ENCODE measurements at regions not wholly inside any gene's neighbourhood (a gene's known extent, or its start where the extent isn't known, plus 50 kb on each side); places are given as distances from the start of the nearest gene placed in this dataset.

- ChIA-PET CTCF (no interaction called here), POLR2A (no interaction called here)
- no peak for ATAC-seq
- Histone ChIP-seq H3K27ac (ENCODE audit: low read depth, low read length) (no peak overlapping the region), H3K4me3 (ENCODE audit: low read length) (no peak overlapping the region), H3K4me1 (ENCODE audit: control insufficient read depth in 2 of 2, insufficient read depth in 2 of 2, low read length in 2 of 2) (no peaks in the 10 kb centered on the region), H3K9me3 (ENCODE audit: control insufficient read depth in 2 of 3, low read length in 3 of 3) (no peaks in the 10 kb centered on the region), H3K36me3 (ENCODE audit: control insufficient read depth in 2 of 3, insufficient read depth in 3 of 3, low read length in 3 of 3) (no peaks in the 10 kb centered on the region), H3K27me3 (ENCODE audit: control insufficient read depth in 2 of 2, insufficient read depth in 2 of 2, low read length in 2 of 2) (no peaks in the 10 kb centered on the region)
- Mint-ChIP-seq H3K36me3 (peaks cover 0 to 13% (median 3%) of the 10 kb centered on the region in 5 donors), H3K9me3 (peaks cover 5 to 21% (median 17%) of the 10 kb centered on the region in 11 donors), H3K4me1 (peaks cover 0 to 5% (median 0%) of the 10 kb centered on the region in 7 donors), H3K27ac (peak overlapping the region in 2 of 9 donors; percentile 14 to 31), H3K4me3 (no peak overlapping the region), H3K27me3 (peaks cover 9 to 33% (median 21%) of the 10 kb centered on the region in 5 donors)
- peak in 1 of 9 donors; percentile 13 for DNase-seq
- intact Hi-C loops (cut with micrococcal nuclease) = no loop called here
Observed at GRCh38 chr14:104445832-104446381, 133.7 kb upstream of the C14orf180 start.

GRCh38 chr14:104446611-104447010 is 133.0 kb upstream of the C14orf180 start:
- DNase-seq (no peak), ATAC-seq (no peak)
- Histone ChIP-seq H3K27ac (ENCODE audit: low read depth, low read length) (no peak overlapping the region), H3K9me3 (ENCODE audit: control insufficient read depth in 2 of 3, low read length in 3 of 3) (no peaks in the 10 kb centered on the region), H3K27me3 (ENCODE audit: control insufficient read depth in 2 of 2, insufficient read depth in 2 of 2, low read length in 2 of 2) (no peaks in the 10 kb centered on the region), H3K36me3 (ENCODE audit: control insufficient read depth in 2 of 3, insufficient read depth in 3 of 3, low read length in 3 of 3) (no peaks in the 10 kb centered on the region), H3K4me3 (ENCODE audit: low read length) (no peak overlapping the region), H3K4me1 (ENCODE audit: control insufficient read depth in 2 of 2, insufficient read depth in 2 of 2, low read length in 2 of 2) (no peaks in the 10 kb centered on the region)
- ChIA-PET POLR2A (no interaction called here), CTCF (no interaction called here)
- Mint-ChIP-seq H3K36me3 (peaks cover 0 to 13% (median 3%) of the 10 kb centered on the region in 5 donors), H3K9me3 (peaks cover 5 to 21% (median 17%) of the 10 kb centered on the region in 11 donors), H3K4me1 (peaks cover 0 to 5% (median 0%) of the 10 kb centered on the region in 7 donors), H3K27ac (no peak overlapping the region), H3K27me3 (peaks cover 9 to 33% (median 21%) of the 10 kb centered on the region in 5 donors), H3K4me3 (no peak overlapping the region)
- intact Hi-C loops (cut with micrococcal nuclease) = no loop called here

GRCh38 chr14:104447750-104448149 is 131.8 kb upstream of the C14orf180 start:
- H3K4me3 ChIP-seq (ENCODE audit: low read length) = no peak overlapping the region
- Mint-ChIP-seq H3K27ac (no peak overlapping the region), H3K4me3 (no peak overlapping the region), H3K36me3 (peaks cover 0 to 16% (median 3%) of the 10 kb centered on the region in 5 donors), H3K27me3 (peaks cover 9 to 41% (median 21%) of the 10 kb centered on the region in 5 donors), H3K9me3 (peaks cover 5 to 22% (median 17%) of the 10 kb centered on the region in 11 donors), H3K4me1 (peaks cover 0 to 5% (median 0%) of the 10 kb centered on the region in 7 donors)
- POLR2A ChIA-PET = no interaction called here
- H3K36me3 ChIP-seq (ENCODE audit: control insufficient read depth in 2 of 3, insufficient read depth in 3 of 3, low read length in 3 of 3) = no peaks in the 10 kb centered on the region
- CTCF ChIA-PET = no interaction called here
- H3K27me3 ChIP-seq (ENCODE audit: control insufficient read depth in 2 of 2, insufficient read depth in 2 of 2, low read length in 2 of 2) = no peaks in the 10 kb centered on the region
- no peak for ATAC-seq
- no peaks in the 10 kb centered on the region for H3K4me1 ChIP-seq (ENCODE audit: control insufficient read depth in 2 of 2, insufficient read depth in 2 of 2, low read length in 2 of 2)
- intact Hi-C loops (cut with micrococcal nuclease) = no loop called here
- peak in 1 of 9 donors; percentile 0 for DNase-seq
- no peak overlapping the region for H3K27ac ChIP-seq (ENCODE audit: low read depth, low read length)
- H3K9me3 ChIP-seq (ENCODE audit: control insufficient read depth in 2 of 3, low read length in 3 of 3) = no peaks in the 10 kb centered on the region

- DNase-seq (no peak), ATAC-seq (no peak)
- Mint-ChIP-seq H3K36me3 (peaks cover 0 to 16% (median 3%) of the 10 kb centered on the region in 5 donors), H3K9me3 (peaks cover 5 to 27% (median 17%) of the 10 kb centered on the region in 11 donors), H3K4me3 (no peak overlapping the region), H3K27me3 (peaks cover 9 to 44% (median 21%) of the 10 kb centered on the region in 5 donors), H3K4me1 (peaks cover 0 to 4% (median 0%) of the 10 kb centered on the region in 7 donors), H3K27ac (no peak overlapping the region)
- Histone ChIP-seq H3K36me3 (ENCODE audit: control insufficient read depth in 2 of 3, insufficient read depth in 3 of 3, low read length in 3 of 3) (no peaks in the 10 kb centered on the region), H3K4me1 (ENCODE audit: control insufficient read depth in 2 of 2, insufficient read depth in 2 of 2, low read length in 2 of 2) (no peaks in the 10 kb centered on the region), H3K4me3 (ENCODE audit: low read length) (no peak overlapping the region), H3K27ac (ENCODE audit: low read depth, low read length) (no peak overlapping the region), H3K9me3 (ENCODE audit: control insufficient read depth in 2 of 3, low read length in 3 of 3) (no peaks in the 10 kb centered on the region), H3K27me3 (ENCODE audit: control insufficient read depth in 2 of 2, insufficient read depth in 2 of 2, low read length in 2 of 2) (no peaks in the 10 kb centered on the region)
- POLR2A ChIA-PET = no interaction called here
- CTCF ChIA-PET = no interaction called here
- intact Hi-C loops (cut with micrococcal nuclease) = no loop called here
Observed at GRCh38 chr14:104448321-104448720, 131.2 kb upstream of the C14orf180 start.

GRCh38 chr14:104448721-104449120 is 130.8 kb upstream of the C14orf180 start:
- peaks cover 5 to 27% (median 17%) of the 10 kb centered on the region in 11 donors for H3K9me3 Mint-ChIP-seq
- no peak overlapping the region for H3K27ac Mint-ChIP-seq
- Histone ChIP-seq H3K36me3 (ENCODE audit: control insufficient read depth in 2 of 3, insufficient read depth in 3 of 3, low read length in 3 of 3) (no peaks in the 10 kb centered on the region), H3K27me3 (ENCODE audit: control insufficient read depth in 2 of 2, insufficient read depth in 2 of 2, low read length in 2 of 2) (no peaks in the 10 kb centered on the region), H3K4me3 (ENCODE audit: low read length) (no peak overlapping the region), H3K9me3 (ENCODE audit: control insufficient read depth in 2 of 3, low read length in 3 of 3) (no peaks in the 10 kb centered on the region), H3K27ac (ENCODE audit: low read depth, low read length) (no peak overlapping the region), H3K4me1 (ENCODE audit: control insufficient read depth in 2 of 2, insufficient read depth in 2 of 2, low read length in 2 of 2) (no peaks in the 10 kb centered on the region)
- DNase-seq = no peak
- no peak for ATAC-seq
- ChIA-PET CTCF (no interaction called here), POLR2A (no interaction called here)
- peaks cover 0 to 16% (median 3%) of the 10 kb centered on the region in 5 donors for H3K36me3 Mint-ChIP-seq
- peaks cover 9 to 44% (median 21%) of the 10 kb centered on the region in 5 donors for H3K27me3 Mint-ChIP-seq
- intact Hi-C loops (cut with micrococcal nuclease) = no loop called here
- peaks cover 0 to 2% (median 0%) of the 10 kb centered on the region in 7 donors for H3K4me1 Mint-ChIP-seq
- H3K4me3 Mint-ChIP-seq = no peak overlapping the region

GRCh38 chr14:104450811-104451401 is 128.7 kb upstream of the C14orf180 start:
- Mint-ChIP-seq H3K9me3 (peaks cover 5 to 27% (median 16%) of the 10 kb centered on the region in 11 donors), H3K4me1 (no peaks in the 10 kb centered on the region), H3K27me3 (peaks cover 9 to 56% (median 33%) of the 10 kb centered on the region in 5 donors), H3K4me3 (no peak overlapping the region), H3K27ac (no peak overlapping the region), H3K36me3 (peaks cover 0 to 16% (median 3%) of the 10 kb centered on the region in 5 donors)
- intact Hi-C loops (cut with micrococcal nuclease) = no loop called here
- H3K27ac ChIP-seq (ENCODE audit: low read depth, low read length) = no peak overlapping the region
- POLR2A ChIA-PET = no interaction called here
- H3K4me3 ChIP-seq (ENCODE audit: low read length) = no peak overlapping the region
- no peaks in the 10 kb centered on the region for H3K4me1 ChIP-seq (ENCODE audit: control insufficient read depth in 2 of 2, insufficient read depth in 2 of 2, low read length in 2 of 2)
- no peaks in the 10 kb centered on the region for H3K36me3 ChIP-seq (ENCODE audit: control insufficient read depth in 2 of 3, insufficient read depth in 3 of 3, low read length in 3 of 3)
- DNase-seq (no peak), ATAC-seq (no peak)
- no peaks in the 10 kb centered on the region for H3K9me3 ChIP-seq (ENCODE audit: control insufficient read depth in 2 of 3, low read length in 3 of 3)
- no peaks in the 10 kb centered on the region for H3K27me3 ChIP-seq (ENCODE audit: control insufficient read depth in 2 of 2, insufficient read depth in 2 of 2, low read length in 2 of 2)
- CTCF ChIA-PET = no interaction called here

- peaks cover 0 to 16% (median 3%) of the 10 kb centered on the region in 5 donors for H3K36me3 Mint-ChIP-seq
- H3K27me3 Mint-ChIP-seq = peaks cover 9 to 59% (median 33%) of the 10 kb centered on the region in 5 donors
- CTCF ChIA-PET = no interaction called here
- intact Hi-C loops (cut with micrococcal nuclease) = no loop called here
- POLR2A ChIA-PET = no interaction called here
- peaks cover 5 to 27% (median 16%) of the 10 kb centered on the region in 11 donors for H3K9me3 Mint-ChIP-seq
- H3K9me3 ChIP-seq (ENCODE audit: control insufficient read depth in 2 of 3, low read length in 3 of 3) = no peaks in the 10 kb centered on the region
- H3K4me3 ChIP-seq (ENCODE audit: low read length) = no peak overlapping the region
- no peak overlapping the region for H3K27ac ChIP-seq (ENCODE audit: low read depth, low read length)
- H3K4me1 ChIP-seq (ENCODE audit: control insufficient read depth in 2 of 2, insufficient read depth in 2 of 2, low read length in 2 of 2) = no peaks in the 10 kb centered on the region
- no peaks in the 10 kb centered on the region for H3K36me3 ChIP-seq (ENCODE audit: control insufficient read depth in 2 of 3, insufficient read depth in 3 of 3, low read length in 3 of 3)
- ATAC-seq (no peak), DNase-seq (peak in 1 of 9 donors; percentile 8)
- peaks cover 0 to 4% of the 10 kb centered on the region in 2 donors for H3K27me3 ChIP-seq (ENCODE audit: control insufficient read depth in 2 of 2, insufficient read depth in 2 of 2, low read length in 2 of 2)
- H3K4me3 Mint-ChIP-seq = no peak overlapping the region
- H3K27ac Mint-ChIP-seq = no peak overlapping the region
- no peaks in the 10 kb centered on the region for H3K4me1 Mint-ChIP-seq
Observed at GRCh38 chr14:104451474-104451873, 128.1 kb upstream of the C14orf180 start.

All from naive thymus-derived CD4-positive, alpha-beta T cell (primary cell).